Panc1 (cell line): ENCODE measurements at regions not wholly inside any gene's neighbourhood (a gene's known extent, or its start where the extent isn't known, plus 50 kb on each side); places are given as distances from the start of the nearest gene placed in this dataset.

Source experiments
- POLR2AphosphoS5 ChIP-seq: IDR thresholded peaks from 2 replicates; pipeline ENCODE4 v1.6.1; 2012; ENCODE audit warnings: mild to moderate bottlenecking, low read depth, low read length, moderate library complexity
- REST ChIP-seq, 2 experiments: IDR thresholded peaks; 2 replicates each; pipeline ENCODE4 v1.6.1; 2011 to 2012; ENCODE audit warnings: low read depth in 2 of 2, control low read depth in 1 of 2, low read length in 1 of 2, mild to moderate bottlenecking in 1 of 2, moderate library complexity in 1 of 2; ENCODE audit not compliant: insufficient read depth in 1 of 2
- TF ChIP-seq, protein P1 (sequence below): fragments of 450-650 bp; IDR thresholded peaks from 2 replicates; pipeline ENCODE4 v1.5.1; 2017; ENCODE audit warnings: mild to moderate bottlenecking

DNA sequence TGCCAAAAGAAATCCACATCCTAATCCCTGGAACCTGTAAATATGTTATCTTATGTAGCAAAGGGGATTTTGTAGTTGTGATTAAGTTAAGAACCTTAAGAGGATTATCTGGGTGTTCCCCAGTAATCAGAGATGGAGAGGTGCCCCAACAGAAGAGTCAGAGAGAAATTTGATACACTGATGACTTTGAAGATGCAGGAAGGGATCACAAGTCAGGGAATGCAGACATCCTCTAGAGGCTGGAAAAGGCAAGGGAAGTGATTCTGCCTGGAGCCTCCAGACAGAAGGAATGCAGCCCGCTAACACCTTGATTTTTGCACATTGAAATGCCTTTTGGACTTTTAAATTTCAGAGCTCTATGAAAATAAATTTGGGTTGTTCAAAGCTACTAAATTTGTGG lies 531.7 kb downstream of the DNAJB9 start:
- TF ChIP-seq POLR2AphosphoS5 (no peak), REST (IDR thresholded peaks at IDR 0.05; ENCODE audit: insufficient read depth in 1 of 2, low read depth in 2 of 2, low read length in 1 of 2) (no peak)
- TF ChIP-seq, protein P1, sequence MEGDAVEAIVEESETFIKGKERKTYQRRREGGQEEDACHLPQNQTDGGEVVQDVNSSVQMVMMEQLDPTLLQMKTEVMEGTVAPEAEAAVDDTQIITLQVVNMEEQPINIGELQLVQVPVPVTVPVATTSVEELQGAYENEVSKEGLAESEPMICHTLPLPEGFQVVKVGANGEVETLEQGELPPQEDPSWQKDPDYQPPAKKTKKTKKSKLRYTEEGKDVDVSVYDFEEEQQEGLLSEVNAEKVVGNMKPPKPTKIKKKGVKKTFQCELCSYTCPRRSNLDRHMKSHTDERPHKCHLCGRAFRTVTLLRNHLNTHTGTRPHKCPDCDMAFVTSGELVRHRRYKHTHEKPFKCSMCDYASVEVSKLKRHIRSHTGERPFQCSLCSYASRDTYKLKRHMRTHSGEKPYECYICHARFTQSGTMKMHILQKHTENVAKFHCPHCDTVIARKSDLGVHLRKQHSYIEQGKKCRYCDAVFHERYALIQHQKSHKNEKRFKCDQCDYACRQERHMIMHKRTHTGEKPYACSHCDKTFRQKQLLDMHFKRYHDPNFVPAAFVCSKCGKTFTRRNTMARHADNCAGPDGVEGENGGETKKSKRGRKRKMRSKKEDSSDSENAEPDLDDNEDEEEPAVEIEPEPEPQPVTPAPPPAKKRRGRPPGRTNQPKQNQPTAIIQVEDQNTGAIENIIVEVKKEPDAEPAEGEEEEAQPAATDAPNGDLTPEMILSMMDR: no peak
